GM19023 (cell line): ENCODE measurements at regions not wholly inside any gene's neighbourhood (a gene's known extent, or its start where the extent isn't known, plus 50 kb on each side); places are given as distances from the start of the nearest gene placed in this dataset.
A peak's percentile ranks its signal among the peaks of the same experiment; 100 is the strongest.
"Not testable (repeated sequence)": the region's sequence is repeated elsewhere in the genome, so short reads cannot be mapped to it uniquely, and the experiment has no call there.

Experiments used
- ATAC-seq: cut with Tn5 transposase; IDR thresholded peaks from one replicate; pipeline ENCODE4 v1.9.1; 2021; ENCODE audit warnings: mild to moderate bottlenecking, moderate library complexity; ENCODE audit not compliant: unreplicated experiment

GRCh38 chr5:17398866-17399835 is 98.9 kb upstream of the TAF11L2 start:
- ATAC-seq, result no peak

- no peak for ATAC-seq
Observed at GRCh38 chr5:17399931-17400330, 98.1 kb upstream of the TAF11L2 start.

- ATAC-seq, result no peak
Observed at GRCh38 chr5:17400724-17401469, 97.1 kb upstream of the TAF11L2 start.

- ATAC-seq, result no peak
Observed at GRCh38 chr5:17401470-17402288, 96.4 kb upstream of the TAF11L2 start.

GRCh38 chr5:17402289-17403121 is 95.5 kb upstream of the TAF11L2 start:
- no peak for ATAC-seq

GRCh38 chr5:17403695-17404490 is 94.1 kb upstream of the TAF11L2 start:
- ATAC-seq, result no peak

- ATAC-seq, result no peak
Observed at GRCh38 chr5:17405976-17406375, 92.1 kb upstream of the TAF11L2 start.

GRCh38 chr5:17406423-17406838 is 91.6 kb upstream of the TAF11L2 start:
- no peak for ATAC-seq

- ATAC-seq, result no peak
Observed at GRCh38 chr5:17411436-17412402, 86.3 kb upstream of the TAF11L2 start.

GRCh38 chr5:17412760-17413671 is 85.0 kb upstream of the TAF11L2 start:
- peak; percentile 77 for ATAC-seq

GRCh38 chr5:17413691-17414090 is 84.3 kb upstream of the TAF11L2 start:
- ATAC-seq, result no peak

GRCh38 chr5:17415321-17415758 is 82.7 kb upstream of the TAF11L2 start:
- ATAC-seq, result no peak

GRCh38 chr5:17416374-17416773 is 81.7 kb upstream of the TAF11L2 start:
- ATAC-seq, result not testable (repeated sequence)

GRCh38 chr5:17424674-17425073 is 73.4 kb upstream of the TAF11L2 start:
- ATAC-seq, result no peak

- no peak for ATAC-seq
Observed at GRCh38 chr5:17425385-17426070, 72.5 kb upstream of the TAF11L2 start.

GRCh38 chr5:17426104-17426749 is 71.8 kb upstream of the TAF11L2 start:
- no peak for ATAC-seq
